ENCODE measurements at regions not wholly inside any gene's neighbourhood (a gene's known extent, or its start where the extent isn't known, plus 50 kb on each side); places are given as distances from the start of the nearest gene placed in this dataset.

GRCh38 chr4:155526452-155527169, 140.0 kb upstream of the GUCY1A1 start:
- TF ChIP-seq EZH2 (IDR thresholded peaks at IDR 0.05; ENCODE audit: insufficient read depth, poor library complexity, severe bottlenecking) (no peak), EZH2phosphoT487 (IDR thresholded peaks at IDR 0.05; ENCODE audit: insufficient read depth, low read depth) (no peak)

Measured in GM23248 (cell line).